B cell (primary cell): ENCODE measurements at regions not wholly inside any gene's neighbourhood (a gene's known extent, or its start where the extent isn't known, plus 50 kb on each side); places are given as distances from the start of the nearest gene placed in this dataset.
"Not testable (repeated sequence)": the region's sequence is repeated elsewhere in the genome, so short reads cannot be mapped to it uniquely, and the experiment has no call there.

Source experiments
- CTCF ChIP-seq: fragments of 200-600 bp; IDR thresholded peaks from one replicate; pipeline ENCODE4 v1.8.0; 2022; ENCODE audit warnings: antibody characterized with exemption, mild to moderate bottlenecking
- EZH2 ChIP-seq: IDR thresholded peaks from 2 replicates; pipeline ENCODE4 v1.6.1; 2012; ENCODE audit warnings: borderline replicate concordance, low read depth, mild to moderate bottlenecking, moderate library complexity, low read length; ENCODE audit not compliant: insufficient read depth, poor library complexity, severe bottlenecking

GRCh38 chr5:82434696-82435660, 156.8 kb upstream of the RPS23 start:
- not testable (repeated sequence) for TF ChIP-seq CTCF, EZH2
